Suprapubic skin (tissue), 4 donors: ENCODE measurements at regions not wholly inside any gene's neighbourhood (a gene's known extent, or its start where the extent isn't known, plus 50 kb on each side); places are given as distances from the start of the nearest gene placed in this dataset.

ENCODE experiments used
- EP300 ChIP-seq: sonication (generic); formaldehyde crosslinking; IDR thresholded peaks from one replicate; pipeline ENCODE4 v1.6.1; 2017; ENCODE audit warnings: antibody characterized with exemption
- POLR2A ChIP-seq, 2 donors: fragments of 450-650 bp; IDR thresholded peaks; one replicate each; pipeline ENCODE4 v1.6.1; 2017; ENCODE audit warnings: antibody characterized with exemption in 2 of 2, mild to moderate bottlenecking in 2 of 2, moderate library complexity in 2 of 2
- POLR2AphosphoS5 ChIP-seq, 3 donors: sonication (generic); formaldehyde crosslinking; IDR thresholded peaks; one replicate each; pipeline ENCODE4 v1.6.1; 2017; ENCODE audit warnings: antibody characterized with exemption in 3 of 3
- TF ChIP-seq, protein P1 (sequence below), 2 donors: fragments of 200-600 bp in 1 of 2; fragments of 450-650 bp in 1 of 2; sonication (generic) in 1 of 2; IDR thresholded peaks; one replicate each; pipeline ENCODE4 v1.5.1; 2016 to 2019; ENCODE audit warnings: antibody characterized with exemption in 2 of 2, mild to moderate bottlenecking in 1 of 2, moderate library complexity in 1 of 2

- TF ChIP-seq, protein P1, sequence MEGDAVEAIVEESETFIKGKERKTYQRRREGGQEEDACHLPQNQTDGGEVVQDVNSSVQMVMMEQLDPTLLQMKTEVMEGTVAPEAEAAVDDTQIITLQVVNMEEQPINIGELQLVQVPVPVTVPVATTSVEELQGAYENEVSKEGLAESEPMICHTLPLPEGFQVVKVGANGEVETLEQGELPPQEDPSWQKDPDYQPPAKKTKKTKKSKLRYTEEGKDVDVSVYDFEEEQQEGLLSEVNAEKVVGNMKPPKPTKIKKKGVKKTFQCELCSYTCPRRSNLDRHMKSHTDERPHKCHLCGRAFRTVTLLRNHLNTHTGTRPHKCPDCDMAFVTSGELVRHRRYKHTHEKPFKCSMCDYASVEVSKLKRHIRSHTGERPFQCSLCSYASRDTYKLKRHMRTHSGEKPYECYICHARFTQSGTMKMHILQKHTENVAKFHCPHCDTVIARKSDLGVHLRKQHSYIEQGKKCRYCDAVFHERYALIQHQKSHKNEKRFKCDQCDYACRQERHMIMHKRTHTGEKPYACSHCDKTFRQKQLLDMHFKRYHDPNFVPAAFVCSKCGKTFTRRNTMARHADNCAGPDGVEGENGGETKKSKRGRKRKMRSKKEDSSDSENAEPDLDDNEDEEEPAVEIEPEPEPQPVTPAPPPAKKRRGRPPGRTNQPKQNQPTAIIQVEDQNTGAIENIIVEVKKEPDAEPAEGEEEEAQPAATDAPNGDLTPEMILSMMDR (IDR thresholded peaks at IDR 0.05), result no peak
- no peak for TF ChIP-seq POLR2A (IDR thresholded peaks at IDR 0.05)
- TF ChIP-seq POLR2AphosphoS5 (IDR thresholded peaks at IDR 0.05), result no peak
- no peak for TF ChIP-seq EP300
Observed at GRCh38 chr12:94092516-94093241, 55.7 kb upstream of the PLXNC1 start.
